GM06990 (cell line): ENCODE measurements at regions not wholly inside any gene's neighbourhood (a gene's known extent, or its start where the extent isn't known, plus 50 kb on each side); places are given as distances from the start of the nearest gene placed in this dataset.

Experiments used
- DNase-seq: peaks from one replicate; pipeline ENCODE4 v3.0.0-alpha.2; 2011; ENCODE audit not compliant: insufficient read length; ENCODE audit errors: extremely low read depth
- H3K27me3 ChIP-seq: replicated peaks from 2 replicates; pipeline ENCODE4 v1.6.0; 2011; ENCODE audit warnings: low read length; ENCODE audit not compliant: control insufficient read depth, insufficient read depth
- H3K36me3 ChIP-seq: 2 replicates; pipeline ENCODE4 v1.5.1; 2011; ENCODE audit warnings: low read length; ENCODE audit not compliant: control insufficient read depth, insufficient read depth
- H3K4me3 ChIP-seq: replicated peaks from 2 replicates; pipeline ENCODE4 v1.5.1; 2011; ENCODE audit warnings: low read depth, mild to moderate bottlenecking, control low read depth, low read length
- TF ChIP-seq, protein P1 (sequence below): IDR thresholded peaks from 2 replicates; pipeline ENCODE4 v1.5.1; 2011; ENCODE audit warnings: low read length, control low read depth, mild to moderate bottlenecking, inconsistent platforms; ENCODE audit not compliant: insufficient read depth, poor library complexity, severe bottlenecking

DNA sequence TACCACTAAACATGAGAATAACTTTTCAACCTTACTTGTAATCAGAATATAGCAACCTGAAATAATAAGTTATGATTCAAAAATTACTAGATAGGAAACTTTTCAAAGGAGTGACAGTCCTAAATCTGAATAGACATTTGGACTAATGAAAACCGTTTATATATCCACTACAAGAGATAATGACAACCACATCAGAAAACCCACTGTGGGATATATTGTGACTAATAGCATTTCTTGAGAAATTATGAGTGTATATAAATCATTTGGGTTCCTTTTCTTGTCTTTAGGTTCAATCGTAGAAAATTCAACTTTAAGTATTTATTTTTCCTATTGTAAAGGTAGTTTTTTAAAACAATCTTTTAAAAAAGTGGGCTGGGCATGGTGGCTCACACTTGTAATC is 170.2 kb upstream of the PRSS58 start:
- no peak for DNase-seq
- TF ChIP-seq, protein P1, sequence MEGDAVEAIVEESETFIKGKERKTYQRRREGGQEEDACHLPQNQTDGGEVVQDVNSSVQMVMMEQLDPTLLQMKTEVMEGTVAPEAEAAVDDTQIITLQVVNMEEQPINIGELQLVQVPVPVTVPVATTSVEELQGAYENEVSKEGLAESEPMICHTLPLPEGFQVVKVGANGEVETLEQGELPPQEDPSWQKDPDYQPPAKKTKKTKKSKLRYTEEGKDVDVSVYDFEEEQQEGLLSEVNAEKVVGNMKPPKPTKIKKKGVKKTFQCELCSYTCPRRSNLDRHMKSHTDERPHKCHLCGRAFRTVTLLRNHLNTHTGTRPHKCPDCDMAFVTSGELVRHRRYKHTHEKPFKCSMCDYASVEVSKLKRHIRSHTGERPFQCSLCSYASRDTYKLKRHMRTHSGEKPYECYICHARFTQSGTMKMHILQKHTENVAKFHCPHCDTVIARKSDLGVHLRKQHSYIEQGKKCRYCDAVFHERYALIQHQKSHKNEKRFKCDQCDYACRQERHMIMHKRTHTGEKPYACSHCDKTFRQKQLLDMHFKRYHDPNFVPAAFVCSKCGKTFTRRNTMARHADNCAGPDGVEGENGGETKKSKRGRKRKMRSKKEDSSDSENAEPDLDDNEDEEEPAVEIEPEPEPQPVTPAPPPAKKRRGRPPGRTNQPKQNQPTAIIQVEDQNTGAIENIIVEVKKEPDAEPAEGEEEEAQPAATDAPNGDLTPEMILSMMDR = no peak
- Histone ChIP-seq H3K27me3 (no peaks in the 10 kb centered on the region), H3K36me3 (no peaks in the 10 kb centered on the region), H3K4me3 (no peak overlapping the region)

DNA sequence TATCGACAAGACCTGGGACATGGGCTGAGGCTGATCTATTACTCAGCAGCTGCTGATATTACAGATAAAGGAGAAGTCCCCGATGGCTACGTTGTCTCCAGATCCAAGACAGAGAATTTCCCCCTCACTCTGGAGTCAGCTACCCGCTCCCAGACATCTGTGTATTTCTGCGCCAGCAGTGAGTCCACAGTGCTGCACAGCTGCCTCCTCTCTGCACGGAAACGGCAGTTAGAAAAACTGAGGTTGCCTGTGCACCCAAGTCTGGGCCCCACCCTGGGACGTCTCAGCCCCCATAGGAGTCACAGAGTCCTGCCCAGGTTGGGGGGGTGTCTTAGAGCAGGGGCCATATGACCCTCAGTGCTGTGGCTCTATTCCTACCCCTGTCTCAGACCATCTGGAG is 167.4 kb upstream of the PRSS58 start:
- Histone ChIP-seq H3K36me3 (no peaks in the 10 kb centered on the region), H3K4me3 (no peak overlapping the region), H3K27me3 (no peaks in the 10 kb centered on the region; the same call in 1 of the 2 replicates)
- TF ChIP-seq, protein P1 = no peak
- no peak for DNase-seq

DNA sequence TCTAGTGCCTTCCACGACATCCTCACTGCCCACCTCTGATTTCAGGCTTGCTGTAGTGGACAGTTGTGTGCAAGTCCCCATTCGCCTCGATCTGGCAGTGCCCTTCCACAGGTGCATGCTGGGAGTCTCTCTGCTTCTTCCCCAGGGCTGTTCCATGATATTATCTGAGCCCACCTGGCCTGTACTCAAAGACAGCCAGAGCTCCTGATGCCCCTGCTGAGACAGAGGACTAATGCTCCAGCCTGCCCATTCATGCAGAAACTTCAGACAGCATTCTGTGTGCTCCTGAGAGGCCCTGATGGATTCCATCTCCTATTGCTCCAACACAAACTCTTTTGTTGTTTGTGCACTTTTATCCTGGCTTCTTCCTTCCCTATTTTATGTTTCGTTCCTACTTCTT is 164.8 kb upstream of the PRSS58 start:
- TF ChIP-seq, protein P1 = no peak

DNA sequence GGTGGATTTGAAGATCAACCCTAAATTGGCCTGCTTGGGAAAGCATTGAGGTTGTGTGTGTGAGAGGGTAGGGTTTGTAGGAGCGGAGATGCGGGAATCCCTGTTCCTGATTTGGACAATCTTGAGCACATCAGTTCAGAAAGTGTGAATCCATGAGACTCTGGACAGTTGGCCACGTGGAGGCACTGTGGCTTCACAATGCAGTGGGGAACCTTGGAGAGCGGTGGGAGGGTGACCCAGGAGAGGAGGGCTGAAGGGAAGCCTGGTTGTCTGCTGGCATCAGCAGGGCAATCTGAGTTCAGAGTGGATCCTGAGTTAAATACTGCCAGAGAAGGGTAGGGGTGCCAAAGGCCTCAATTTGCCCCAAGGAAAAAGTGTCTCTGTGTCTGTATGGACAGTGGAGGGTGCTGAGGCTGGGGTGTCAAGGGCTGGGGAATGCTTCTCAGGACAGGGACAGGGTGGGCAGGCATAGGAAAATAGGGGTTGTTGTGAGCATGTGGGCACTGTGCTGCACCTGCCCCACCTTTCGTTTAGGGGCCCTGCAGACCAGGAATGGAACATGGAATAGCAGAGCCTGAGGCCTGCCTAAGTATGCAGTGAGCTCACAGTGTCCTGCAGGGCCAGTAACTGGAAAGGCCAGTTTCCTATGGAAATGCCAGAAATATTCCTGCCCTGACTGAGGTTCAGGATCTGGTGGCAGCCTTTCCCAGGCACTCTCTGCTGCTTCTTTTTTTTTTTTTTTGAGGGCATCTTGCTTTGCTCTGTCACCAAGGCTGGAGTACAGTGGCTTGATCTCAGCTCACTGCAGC is 162.9 kb upstream of the PRSS58 start:
- Histone ChIP-seq H3K27me3 (no peaks in the 10 kb centered on the region; the same call in 1 of the 2 replicates), H3K36me3 (no peaks in the 10 kb centered on the region), H3K4me3 (no peak overlapping the region)
- TF ChIP-seq, protein P1 = peak; percentile 39
- DNase-seq = no peak

More for the DNA sequence above, 164.8 kb upstream of the PRSS58 start:
- DNase-seq = no peak
- no peaks in the 10 kb centered on the region for H3K36me3 ChIP-seq
- H3K4me3 ChIP-seq = no peak overlapping the region
- no peaks in the 10 kb centered on the region; the same call in 1 of the 2 replicates for H3K27me3 ChIP-seq

DNA sequence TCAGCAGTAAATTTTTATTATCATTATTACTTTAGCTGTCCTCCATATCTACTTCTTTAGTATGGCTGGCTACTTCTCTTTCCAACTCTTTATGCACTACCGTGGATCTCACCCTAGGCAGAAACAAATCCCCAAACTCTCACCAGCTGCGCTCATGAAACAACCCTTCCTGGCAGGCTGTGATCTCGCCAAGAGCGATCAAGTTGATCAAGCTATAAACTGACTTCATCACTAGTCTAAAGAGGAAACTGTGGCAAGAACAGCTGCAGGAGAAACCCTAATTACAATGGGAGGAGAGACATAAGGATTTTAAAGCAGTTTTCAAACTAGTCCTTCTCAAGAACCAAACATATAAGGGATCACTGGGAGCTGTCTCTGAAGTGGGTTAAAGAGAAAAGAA is 160.5 kb upstream of the PRSS58 start:
- DNase-seq = no peak
- TF ChIP-seq, protein P1 = no peak
- Histone ChIP-seq H3K36me3 (no peaks in the 10 kb centered on the region), H3K4me3 (no peak overlapping the region), H3K27me3 (no peaks in the 10 kb centered on the region; the same call in 1 of the 2 replicates)
